ENCODE measurements at regions not wholly inside any gene's neighbourhood (a gene's known extent, or its start where the extent isn't known, plus 50 kb on each side); places are given as distances from the start of the nearest gene placed in this dataset.

DNA sequence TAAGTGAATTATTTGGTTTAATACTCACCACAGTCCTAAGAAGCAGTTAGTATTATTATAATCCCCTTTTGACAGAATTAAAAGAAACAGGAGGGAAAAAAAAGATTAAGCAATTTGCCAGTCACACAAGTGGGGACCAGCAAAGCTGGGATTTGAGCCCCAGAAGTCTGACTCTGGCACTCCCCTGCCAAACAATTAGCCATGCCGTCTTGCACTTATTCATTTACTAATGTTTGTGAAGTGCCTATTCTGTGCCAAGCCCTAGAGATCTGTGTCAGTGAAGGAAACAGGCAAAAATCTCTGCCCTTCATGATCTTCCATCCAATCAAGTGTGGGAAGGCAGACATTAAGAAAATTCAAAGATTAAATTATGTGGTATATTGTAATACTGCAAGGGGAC is 126.0 kb upstream of the TOP1 start:
- TF ChIP-seq, protein P1, sequence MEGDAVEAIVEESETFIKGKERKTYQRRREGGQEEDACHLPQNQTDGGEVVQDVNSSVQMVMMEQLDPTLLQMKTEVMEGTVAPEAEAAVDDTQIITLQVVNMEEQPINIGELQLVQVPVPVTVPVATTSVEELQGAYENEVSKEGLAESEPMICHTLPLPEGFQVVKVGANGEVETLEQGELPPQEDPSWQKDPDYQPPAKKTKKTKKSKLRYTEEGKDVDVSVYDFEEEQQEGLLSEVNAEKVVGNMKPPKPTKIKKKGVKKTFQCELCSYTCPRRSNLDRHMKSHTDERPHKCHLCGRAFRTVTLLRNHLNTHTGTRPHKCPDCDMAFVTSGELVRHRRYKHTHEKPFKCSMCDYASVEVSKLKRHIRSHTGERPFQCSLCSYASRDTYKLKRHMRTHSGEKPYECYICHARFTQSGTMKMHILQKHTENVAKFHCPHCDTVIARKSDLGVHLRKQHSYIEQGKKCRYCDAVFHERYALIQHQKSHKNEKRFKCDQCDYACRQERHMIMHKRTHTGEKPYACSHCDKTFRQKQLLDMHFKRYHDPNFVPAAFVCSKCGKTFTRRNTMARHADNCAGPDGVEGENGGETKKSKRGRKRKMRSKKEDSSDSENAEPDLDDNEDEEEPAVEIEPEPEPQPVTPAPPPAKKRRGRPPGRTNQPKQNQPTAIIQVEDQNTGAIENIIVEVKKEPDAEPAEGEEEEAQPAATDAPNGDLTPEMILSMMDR (IDR thresholded peaks at IDR 0.05): no peak
- TF ChIP-seq EZH2 (IDR thresholded peaks at IDR 0.05; ENCODE audit: borderline replicate concordance, insufficient read depth, low read depth, low read length, poor library complexity, severe bottlenecking): no peak

All from B cell (primary cell).